ENCODE measurements at regions not wholly inside any gene's neighbourhood (a gene's known extent, or its start where the extent isn't known, plus 50 kb on each side); places are given as distances from the start of the nearest gene placed in this dataset.

DNA sequence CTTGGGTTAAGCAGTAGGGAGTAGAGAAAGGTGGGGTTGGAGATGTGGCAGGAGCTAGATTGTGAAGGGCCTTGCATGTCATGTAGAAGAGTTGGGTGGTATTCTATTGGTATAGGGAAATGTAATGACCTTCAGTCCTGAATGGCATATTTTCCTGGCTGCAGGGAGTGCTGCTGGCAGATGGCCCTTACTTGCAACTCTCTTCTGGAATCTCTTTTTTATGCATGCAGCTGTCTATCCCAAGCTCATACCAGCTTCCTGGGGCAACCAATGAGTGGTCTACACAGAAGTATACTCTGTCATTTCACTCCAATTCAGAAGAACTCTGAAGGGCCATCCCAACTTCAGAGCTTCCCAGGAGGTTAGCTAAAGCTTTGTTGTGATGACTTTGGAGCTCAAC lies 144.7 kb upstream of the ANKRD28 start:
- TF ChIP-seq, protein P1, sequence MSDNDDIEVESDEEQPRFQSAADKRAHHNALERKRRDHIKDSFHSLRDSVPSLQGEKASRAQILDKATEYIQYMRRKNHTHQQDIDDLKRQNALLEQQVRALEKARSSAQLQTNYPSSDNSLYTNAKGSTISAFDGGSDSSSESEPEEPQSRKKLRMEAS (IDR thresholded peaks at IDR 0.05) = no peak
- TF ChIP-seq, protein P2, sequence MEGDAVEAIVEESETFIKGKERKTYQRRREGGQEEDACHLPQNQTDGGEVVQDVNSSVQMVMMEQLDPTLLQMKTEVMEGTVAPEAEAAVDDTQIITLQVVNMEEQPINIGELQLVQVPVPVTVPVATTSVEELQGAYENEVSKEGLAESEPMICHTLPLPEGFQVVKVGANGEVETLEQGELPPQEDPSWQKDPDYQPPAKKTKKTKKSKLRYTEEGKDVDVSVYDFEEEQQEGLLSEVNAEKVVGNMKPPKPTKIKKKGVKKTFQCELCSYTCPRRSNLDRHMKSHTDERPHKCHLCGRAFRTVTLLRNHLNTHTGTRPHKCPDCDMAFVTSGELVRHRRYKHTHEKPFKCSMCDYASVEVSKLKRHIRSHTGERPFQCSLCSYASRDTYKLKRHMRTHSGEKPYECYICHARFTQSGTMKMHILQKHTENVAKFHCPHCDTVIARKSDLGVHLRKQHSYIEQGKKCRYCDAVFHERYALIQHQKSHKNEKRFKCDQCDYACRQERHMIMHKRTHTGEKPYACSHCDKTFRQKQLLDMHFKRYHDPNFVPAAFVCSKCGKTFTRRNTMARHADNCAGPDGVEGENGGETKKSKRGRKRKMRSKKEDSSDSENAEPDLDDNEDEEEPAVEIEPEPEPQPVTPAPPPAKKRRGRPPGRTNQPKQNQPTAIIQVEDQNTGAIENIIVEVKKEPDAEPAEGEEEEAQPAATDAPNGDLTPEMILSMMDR (IDR thresholded peaks at IDR 0.05) = no peak
- TF ChIP-seq, protein P3, sequence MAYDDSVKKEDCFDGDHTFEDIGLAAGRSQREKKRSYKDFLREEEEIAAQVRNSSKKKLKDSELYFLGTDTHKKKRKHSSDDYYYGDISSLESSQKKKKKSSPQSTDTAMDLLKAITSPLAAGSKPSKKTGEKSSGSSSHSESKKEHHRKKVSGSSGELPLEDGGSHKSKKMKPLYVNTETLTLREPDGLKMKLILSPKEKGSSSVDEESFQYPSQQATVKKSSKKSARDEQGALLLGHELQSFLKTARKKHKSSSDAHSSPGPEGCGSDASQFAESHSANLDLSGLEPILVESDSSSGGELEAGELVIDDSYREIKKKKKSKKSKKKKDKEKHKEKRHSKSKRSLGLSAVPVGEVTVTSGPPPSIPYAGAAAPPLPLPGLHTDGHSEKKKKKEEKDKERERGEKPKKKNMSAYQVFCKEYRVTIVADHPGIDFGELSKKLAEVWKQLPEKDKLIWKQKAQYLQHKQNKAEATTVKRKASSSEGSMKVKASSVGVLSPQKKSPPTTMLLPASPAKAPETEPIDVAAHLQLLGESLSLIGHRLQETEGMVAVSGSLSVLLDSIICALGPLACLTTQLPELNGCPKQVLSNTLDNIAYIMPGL (CRISPR knock-in tag; IDR thresholded peaks at IDR 0.05; ENCODE audit: borderline replicate concordance) = no peak
- TF ChIP-seq POLR2A (IDR thresholded peaks at IDR 0.05; ENCODE audit: low read length) (no peak), POLR2AphosphoS2 (conservative IDR thresholded peaks at IDR 0.05; ENCODE audit: low read length) (no peak), CEBPB (IDR thresholded peaks at IDR 0.05) (no peak), MAZ (IDR thresholded peaks at IDR 0.05; ENCODE audit: borderline replicate concordance, low read depth, low read length) (no peak), FOXS1 (CRISPR knock-in tag; IDR thresholded peaks at IDR 0.05) (no peak), FOSB (CRISPR knock-in tag; IDR thresholded peaks at IDR 0.05) (no peak), SMC3 (IDR thresholded peaks at IDR 0.05) (no peak)
